ENCODE measurements at regions not wholly inside any gene's neighbourhood (a gene's known extent, or its start where the extent isn't known, plus 50 kb on each side); places are given as distances from the start of the nearest gene placed in this dataset.

GRCh38 chr17:70365091-70365583, 195.8 kb downstream of the KCNJ2 start (continued):
- TF ChIP-seq REST (IDR thresholded peaks at IDR 0.05; ENCODE audit: unreplicated experiment): no peak
- TF ChIP-seq NANOG (IDR thresholded peaks at IDR 0.05; ENCODE audit: borderline replicate concordance): no peak
- no peak for TF ChIP-seq EZH2phosphoT487 (IDR thresholded peaks at IDR 0.05; ENCODE audit: unreplicated experiment)
- no peak for TF ChIP-seq ZNF114 (CRISPR knock-in tag; IDR thresholded peaks at IDR 0.05)
- TF ChIP-seq EZH2 (IDR thresholded peaks at IDR 0.05; ENCODE audit: low read depth, unreplicated experiment): no peak
- TF ChIP-seq, protein P1, sequence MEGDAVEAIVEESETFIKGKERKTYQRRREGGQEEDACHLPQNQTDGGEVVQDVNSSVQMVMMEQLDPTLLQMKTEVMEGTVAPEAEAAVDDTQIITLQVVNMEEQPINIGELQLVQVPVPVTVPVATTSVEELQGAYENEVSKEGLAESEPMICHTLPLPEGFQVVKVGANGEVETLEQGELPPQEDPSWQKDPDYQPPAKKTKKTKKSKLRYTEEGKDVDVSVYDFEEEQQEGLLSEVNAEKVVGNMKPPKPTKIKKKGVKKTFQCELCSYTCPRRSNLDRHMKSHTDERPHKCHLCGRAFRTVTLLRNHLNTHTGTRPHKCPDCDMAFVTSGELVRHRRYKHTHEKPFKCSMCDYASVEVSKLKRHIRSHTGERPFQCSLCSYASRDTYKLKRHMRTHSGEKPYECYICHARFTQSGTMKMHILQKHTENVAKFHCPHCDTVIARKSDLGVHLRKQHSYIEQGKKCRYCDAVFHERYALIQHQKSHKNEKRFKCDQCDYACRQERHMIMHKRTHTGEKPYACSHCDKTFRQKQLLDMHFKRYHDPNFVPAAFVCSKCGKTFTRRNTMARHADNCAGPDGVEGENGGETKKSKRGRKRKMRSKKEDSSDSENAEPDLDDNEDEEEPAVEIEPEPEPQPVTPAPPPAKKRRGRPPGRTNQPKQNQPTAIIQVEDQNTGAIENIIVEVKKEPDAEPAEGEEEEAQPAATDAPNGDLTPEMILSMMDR (conservative IDR thresholded peaks at IDR 0.05; ENCODE audit: low read depth in 2 of 2): no peak
- TF ChIP-seq CREB1 (CRISPR knock-in tag; IDR thresholded peaks at IDR 0.05; ENCODE audit: low read depth): no peak
- no peak for TF ChIP-seq ZNF331 (CRISPR knock-in tag; IDR thresholded peaks at IDR 0.05; ENCODE audit: low read depth)

DNA sequence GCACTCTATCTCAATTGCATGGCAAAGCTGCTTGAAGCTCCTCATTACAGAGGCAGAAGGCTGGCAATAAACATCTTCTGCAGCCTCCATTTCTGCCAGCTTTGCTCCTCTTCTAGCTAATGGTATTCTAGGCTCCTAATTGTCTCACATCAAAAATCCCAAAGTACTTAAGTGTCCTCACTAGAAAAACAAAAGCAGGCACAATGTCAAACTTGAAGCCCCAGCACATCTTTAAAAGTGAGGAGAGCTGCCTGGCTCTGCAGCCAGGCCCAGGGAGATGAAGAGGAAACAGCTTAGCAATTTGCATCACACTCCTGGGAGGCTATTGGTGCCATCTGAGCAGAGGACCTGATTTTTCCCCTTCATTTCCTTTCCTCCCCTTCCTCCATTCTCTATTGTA, 197.1 kb downstream of the KCNJ2 start:
- H3K36me3 ChIP-seq (ENCODE audit: insufficient read depth): no peaks in the 10 kb centered on the region
- H3K27me3 Mint-ChIP-seq (ENCODE audit: insufficient read depth, low read depth, poor library complexity): peaks cover 3% of the 10 kb centered on the region
- no peak overlapping the region for H3K4me3 Mint-ChIP-seq
- 0 out of 2 replicates have a peak overlapping the region, but pooled peaks have one; percentile 3 for H2AFZ ChIP-seq
- H3K4me2 ChIP-seq: peak overlapping the region; percentile 50; the same call in 1 of the 2 replicates
- DNase-seq (ENCODE audit: low spot score): peak; percentile 57
- H3K36me3 Mint-ChIP-seq (ENCODE audit: low read depth): no peaks in the 10 kb centered on the region
- H3K79me2 ChIP-seq (replicated peaks; ENCODE audit: insufficient read depth): no peaks in the 10 kb centered on the region
- H3K9me2 ChIP-seq (ENCODE audit: insufficient read depth): 0 out of 2 replicates have a peak, but pooled peaks cover 4% of the 10 kb centered on the region
- peak overlapping the region; percentile 23; the same call in 1 of the 2 replicates for H3K27ac ChIP-seq (ENCODE audit: low read depth)
- peak overlapping the region; percentile 74 for H3K27ac Mint-ChIP-seq
- peak; percentile 84 for ATAC-seq
- no peak overlapping the region for H3K4me3 ChIP-seq
- H3K27me3 ChIP-seq (ENCODE audit: insufficient read depth): no peaks in the 10 kb centered on the region
- no peaks in the 10 kb centered on the region for H3F3A ChIP-seq (replicated peaks; ENCODE audit: low read depth)
- H3K4me1 Mint-ChIP-seq: peaks cover 17% of the 10 kb centered on the region
- H3K9me3 Mint-ChIP-seq: no peaks in the 10 kb centered on the region
- H3K4me1 ChIP-seq (ENCODE audit: insufficient read depth): peaks cover 22% of the 10 kb centered on the region
- no peaks in the 10 kb centered on the region for H4K20me1 ChIP-seq (replicated peaks; ENCODE audit: insufficient read depth)
- no peak for TF ChIP-seq JUNB (IDR thresholded peaks at IDR 0.05; ENCODE audit: unreplicated experiment)
- TF ChIP-seq, protein P2, sequence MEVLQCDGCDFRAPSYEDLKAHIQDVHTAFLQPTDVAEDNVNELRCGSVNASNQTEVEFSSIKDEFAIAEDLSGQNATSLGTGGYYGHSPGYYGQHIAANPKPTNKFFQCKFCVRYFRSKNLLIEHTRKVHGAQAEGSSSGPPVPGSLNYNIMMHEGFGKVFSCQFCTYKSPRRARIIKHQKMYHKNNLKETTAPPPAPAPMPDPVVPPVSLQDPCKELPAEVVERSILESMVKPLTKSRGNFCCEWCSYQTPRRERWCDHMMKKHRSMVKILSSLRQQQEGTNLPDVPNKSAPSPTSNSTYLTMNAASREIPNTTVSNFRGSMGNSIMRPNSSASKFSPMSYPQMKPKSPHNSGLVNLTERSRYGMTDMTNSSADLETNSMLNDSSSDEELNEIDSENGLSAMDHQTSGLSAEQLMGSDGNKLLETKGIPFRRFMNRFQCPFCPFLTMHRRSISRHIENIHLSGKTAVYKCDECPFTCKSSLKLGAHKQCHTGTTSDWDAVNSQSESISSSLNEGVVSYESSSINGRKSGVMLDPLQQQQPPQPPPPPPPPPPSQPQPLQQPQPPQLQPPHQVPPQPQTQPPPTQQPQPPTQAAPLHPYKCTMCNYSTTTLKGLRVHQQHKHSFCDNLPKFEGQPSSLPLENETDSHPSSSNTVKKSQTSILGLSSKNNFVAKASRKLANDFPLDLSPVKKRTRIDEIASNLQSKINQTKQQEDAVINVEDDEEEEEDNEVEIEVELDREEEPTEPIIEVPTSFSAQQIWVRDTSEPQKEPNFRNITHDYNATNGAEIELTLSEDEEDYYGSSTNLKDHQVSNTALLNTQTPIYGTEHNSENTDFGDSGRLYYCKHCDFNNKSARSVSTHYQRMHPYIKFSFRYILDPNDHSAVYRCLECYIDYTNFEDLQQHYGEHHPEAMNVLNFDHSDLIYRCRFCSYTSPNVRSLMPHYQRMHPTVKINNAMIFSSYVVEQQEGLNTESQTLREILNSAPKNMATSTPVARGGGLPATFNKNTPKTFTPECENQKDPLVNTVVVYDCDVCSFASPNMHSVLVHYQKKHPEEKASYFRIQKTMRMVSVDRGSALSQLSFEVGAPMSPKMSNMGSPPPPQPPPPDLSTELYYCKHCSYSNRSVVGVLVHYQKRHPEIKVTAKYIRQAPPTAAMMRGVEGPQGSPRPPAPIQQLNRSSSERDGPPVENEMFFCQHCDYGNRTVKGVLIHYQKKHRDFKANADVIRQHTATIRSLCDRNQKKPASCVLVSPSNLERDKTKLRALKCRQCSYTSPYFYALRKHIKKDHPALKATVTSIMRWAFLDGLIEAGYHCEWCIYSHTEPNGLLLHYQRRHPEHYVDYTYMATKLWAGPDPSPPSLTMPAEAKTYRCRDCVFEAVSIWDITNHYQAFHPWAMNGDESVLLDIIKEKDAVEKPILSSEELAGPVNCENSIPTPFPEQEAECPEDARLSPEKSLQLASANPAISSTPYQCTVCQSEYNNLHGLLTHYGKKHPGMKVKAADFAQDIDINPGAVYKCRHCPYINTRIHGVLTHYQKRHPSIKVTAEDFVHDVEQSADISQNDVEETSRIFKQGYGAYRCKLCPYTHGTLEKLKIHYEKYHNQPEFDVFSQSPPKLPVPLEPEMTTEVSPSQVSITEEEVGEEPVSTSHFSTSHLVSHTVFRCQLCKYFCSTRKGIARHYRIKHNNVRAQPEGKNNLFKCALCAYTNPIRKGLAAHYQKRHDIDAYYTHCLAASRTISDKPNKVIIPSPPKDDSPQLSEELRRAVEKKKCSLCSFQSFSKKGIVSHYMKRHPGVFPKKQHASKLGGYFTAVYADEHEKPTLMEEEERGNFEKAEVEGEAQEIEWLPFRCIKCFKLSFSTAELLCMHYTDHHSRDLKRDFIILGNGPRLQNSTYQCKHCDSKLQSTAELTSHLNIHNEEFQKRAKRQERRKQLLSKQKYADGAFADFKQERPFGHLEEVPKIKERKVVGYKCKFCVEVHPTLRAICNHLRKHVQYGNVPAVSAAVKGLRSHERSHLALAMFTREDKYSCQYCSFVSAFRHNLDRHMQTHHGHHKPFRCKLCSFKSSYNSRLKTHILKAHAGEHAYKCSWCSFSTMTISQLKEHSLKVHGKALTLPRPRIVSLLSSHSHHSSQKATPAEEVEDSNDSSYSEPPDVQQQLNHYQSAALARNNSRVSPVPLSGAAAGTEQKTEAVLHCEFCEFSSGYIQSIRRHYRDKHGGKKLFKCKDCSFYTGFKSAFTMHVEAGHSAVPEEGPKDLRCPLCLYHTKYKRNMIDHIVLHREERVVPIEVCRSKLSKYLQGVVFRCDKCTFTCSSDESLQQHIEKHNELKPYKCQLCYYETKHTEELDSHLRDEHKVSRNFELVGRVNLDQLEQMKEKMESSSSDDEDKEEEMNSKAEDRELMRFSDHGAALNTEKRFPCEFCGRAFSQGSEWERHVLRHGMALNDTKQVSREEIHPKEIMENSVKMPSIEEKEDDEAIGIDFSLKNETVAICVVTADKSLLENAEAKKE (CRISPR knock-in tag; IDR thresholded peaks at IDR 0.05): peak; percentile 10; the same call in 1 of the 2 replicates
- TF ChIP-seq NANOG (IDR thresholded peaks at IDR 0.05; ENCODE audit: borderline replicate concordance): peak; percentile 49; the same call in 1 of the 2 replicates

All from GM23338 (cell line).